WERI-Rb-1 (cell line): ENCODE measurements at regions not wholly inside any gene's neighbourhood (a gene's known extent, or its start where the extent isn't known, plus 50 kb on each side); places are given as distances from the start of the nearest gene placed in this dataset.

Experiments
- DNase-seq: peaks from one replicate; pipeline ENCODE4 v3.0.0-alpha.2; 2020
- H3K27ac ChIP-seq: fragments of 250-450 bp; sonication (Bioruptor Pico); 2 replicates; pipeline ENCODE4 v1.5.1; 2020; ENCODE audit warnings: mild to moderate bottlenecking, moderate library complexity
- H3K27me3 ChIP-seq: fragments of 250-450 bp; sonication (Bioruptor Pico); 2 replicates; pipeline ENCODE4 v1.5.1; 2021; ENCODE audit warnings: mild to moderate bottlenecking, low read depth, moderate library complexity; ENCODE audit not compliant: insufficient read depth, severe bottlenecking
- H3K36me3 ChIP-seq: fragments of 250-450 bp; sonication (Bioruptor Pico); 2 replicates; pipeline ENCODE4 v1.5.1; 2020; ENCODE audit warnings: mild to moderate bottlenecking, moderate library complexity
- H3K4me3 ChIP-seq: 2 replicates; pipeline ENCODE4 v1.5.1; 2011; ENCODE audit warnings: low read depth, mild to moderate bottlenecking, control low read depth, low read length
- H3K9me3 ChIP-seq: fragments of 250-450 bp; sonication (Bioruptor Pico); 2 replicates; pipeline ENCODE4 v1.5.1; 2021; ENCODE audit warnings: mild to moderate bottlenecking, moderate library complexity; ENCODE audit not compliant: severe bottlenecking
- TF ChIP-seq, protein P1 (sequence below): IDR thresholded peaks from 2 replicates; pipeline ENCODE4 v1.5.1; 2011; ENCODE audit warnings: low read depth, mild to moderate bottlenecking, control low read depth, inconsistent platforms, low read length

DNA sequence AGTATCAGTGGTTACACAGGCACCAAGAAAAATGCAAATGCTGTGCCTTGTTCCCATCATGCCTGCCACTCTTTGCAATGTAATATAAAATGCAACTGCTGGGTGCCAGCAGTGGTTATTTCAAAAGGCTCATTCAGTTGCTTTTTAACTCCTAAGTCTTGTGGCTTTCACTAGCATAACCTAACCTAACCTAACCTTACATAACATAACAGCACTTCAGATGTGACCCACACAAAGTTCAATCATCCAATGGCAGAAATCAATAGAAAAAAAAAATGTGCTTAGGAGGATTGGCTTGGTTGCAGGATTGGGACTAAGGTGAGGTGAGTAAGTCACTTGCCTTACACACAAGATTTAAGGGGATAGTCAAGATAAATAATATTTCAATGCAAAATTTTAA lies 60.2 kb upstream of the VMA21 start:
- H3K4me3 ChIP-seq, result no peak overlapping the region
- no peak overlapping the region for H3K27ac ChIP-seq
- peaks cover 51% of the 10 kb centered on the region for H3K27me3 ChIP-seq
- no peak for DNase-seq
- no peaks in the 10 kb centered on the region for H3K9me3 ChIP-seq
- TF ChIP-seq, protein P1, sequence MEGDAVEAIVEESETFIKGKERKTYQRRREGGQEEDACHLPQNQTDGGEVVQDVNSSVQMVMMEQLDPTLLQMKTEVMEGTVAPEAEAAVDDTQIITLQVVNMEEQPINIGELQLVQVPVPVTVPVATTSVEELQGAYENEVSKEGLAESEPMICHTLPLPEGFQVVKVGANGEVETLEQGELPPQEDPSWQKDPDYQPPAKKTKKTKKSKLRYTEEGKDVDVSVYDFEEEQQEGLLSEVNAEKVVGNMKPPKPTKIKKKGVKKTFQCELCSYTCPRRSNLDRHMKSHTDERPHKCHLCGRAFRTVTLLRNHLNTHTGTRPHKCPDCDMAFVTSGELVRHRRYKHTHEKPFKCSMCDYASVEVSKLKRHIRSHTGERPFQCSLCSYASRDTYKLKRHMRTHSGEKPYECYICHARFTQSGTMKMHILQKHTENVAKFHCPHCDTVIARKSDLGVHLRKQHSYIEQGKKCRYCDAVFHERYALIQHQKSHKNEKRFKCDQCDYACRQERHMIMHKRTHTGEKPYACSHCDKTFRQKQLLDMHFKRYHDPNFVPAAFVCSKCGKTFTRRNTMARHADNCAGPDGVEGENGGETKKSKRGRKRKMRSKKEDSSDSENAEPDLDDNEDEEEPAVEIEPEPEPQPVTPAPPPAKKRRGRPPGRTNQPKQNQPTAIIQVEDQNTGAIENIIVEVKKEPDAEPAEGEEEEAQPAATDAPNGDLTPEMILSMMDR, result no peak
- H3K36me3 ChIP-seq, result no peaks in the 10 kb centered on the region

DNA sequence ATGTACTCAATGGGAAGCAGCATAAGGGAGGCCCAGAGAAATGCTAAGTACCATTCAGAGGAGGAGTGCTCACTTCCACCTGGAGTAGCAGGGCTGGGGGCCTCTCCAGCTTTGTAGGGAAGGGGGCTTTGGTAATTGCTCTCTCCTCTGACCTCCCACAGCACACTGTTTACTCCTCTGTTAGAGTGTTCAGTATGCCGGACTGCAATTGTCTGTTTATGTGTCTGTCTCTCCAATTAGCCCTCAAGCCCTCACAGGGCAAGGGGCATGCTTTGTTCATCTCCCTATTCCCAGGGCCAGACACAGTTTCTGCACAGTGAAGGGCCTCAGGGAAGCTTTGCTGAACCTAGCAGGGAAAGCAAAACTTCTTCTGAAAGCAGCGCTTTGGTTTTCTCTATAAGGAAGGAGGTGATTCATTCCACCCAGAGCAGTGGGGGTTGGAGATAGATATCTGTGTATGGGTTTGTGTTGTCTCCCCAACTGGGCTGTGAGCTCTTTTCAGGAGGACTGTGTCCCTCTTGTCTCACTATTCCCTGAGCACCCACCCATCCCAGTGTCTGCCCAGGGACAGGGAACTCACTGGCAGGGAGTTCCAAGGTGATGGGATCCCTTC lies 50.0 kb upstream of the VMA21 start:
- no peak for DNase-seq
- no peaks in the 10 kb centered on the region for H3K9me3 ChIP-seq
- TF ChIP-seq, protein P1, result no peak
- H3K27me3 ChIP-seq, result peaks cover 88% of the 10 kb centered on the region
- H3K4me3 ChIP-seq, result no peak overlapping the region
- H3K27ac ChIP-seq, result no peak overlapping the region
- H3K36me3 ChIP-seq, result no peaks in the 10 kb centered on the region
